T-cell (primary cell): ENCODE measurements at regions not wholly inside any gene's neighbourhood (a gene's known extent, or its start where the extent isn't known, plus 50 kb on each side); places are given as distances from the start of the nearest gene placed in this dataset.

Source experiments
- ATAC-seq, 4 experiments: fragments of 200-7000 bp in 3 of 4; fragments of 150-1000 bp in 1 of 4; cut with Tn5 transposase; replicated peaks in 1 of 4; 1 replicate in 3 of 4; 2 replicates in 1 of 4; pipeline ENCODE4 v1.10.0; 2021; ENCODE audit warnings: moderate library complexity in 3 of 4, mild to moderate bottlenecking in 2 of 4, moderate number of reproducible peaks in 1 of 4
- CTCF ChIA-PET, 2 donors: fragments of 300-600 bp; sonication (Branson Sonifier 250); formaldehyde crosslinking; loops; one replicate each; lab custom pipeline; 2022; ENCODE audit warnings: antibody characterized with exemption in 2 of 2; lab: Charles Lee
- POLR2A ChIA-PET, 2 donors: fragments of 300-600 bp; sonication (Branson Sonifier 250); formaldehyde crosslinking; loops; one replicate each; lab custom pipeline; 2022; ENCODE audit warnings: antibody characterized with exemption in 2 of 2; lab: Charles Lee
- DNase-seq, 35 experiments: peaks; one replicate each; pipeline versions ENCODE4 v3.0.0 to v3.0.0-alpha.2; 2013 to 2023
- H3K27ac ChIP-seq: one replicate; pipeline ENCODE4 v1.5.1; 2013; ENCODE audit warnings: low read length
- H3K27me3 ChIP-seq, 2 experiments: replicated peaks in 1 of 2; 1 replicate in 1 of 2; 2 replicates in 1 of 2; pipeline versions ENCODE4 v1.6.1 to v1.7.0; 2013; ENCODE audit warnings: low read length in 1 of 2, mixed read lengths in 1 of 2; ENCODE audit not compliant: control insufficient read depth in 2 of 2, insufficient read depth in 2 of 2; ENCODE audit errors: extremely low read depth in 1 of 2
- H3K36me3 ChIP-seq, 2 donors: 1 replicate in 1 of 2; 2 replicates in 1 of 2; pipeline versions ENCODE4 v1.6.1 to v1.7.0; 2013; ENCODE audit warnings: low read length in 1 of 2; ENCODE audit not compliant: control insufficient read depth in 2 of 2, insufficient read depth in 1 of 2; ENCODE audit errors: extremely low read depth in 1 of 2
- H3K4me1 ChIP-seq, 2 experiments: 1 replicate in 1 of 2; 2 replicates in 1 of 2; pipeline versions ENCODE4 v1.6.1 to v1.7.0; 2013; ENCODE audit warnings: low read length in 2 of 2, mixed read lengths in 1 of 2; ENCODE audit not compliant: insufficient read depth in 2 of 2, control insufficient read depth in 1 of 2; ENCODE audit errors: extremely low read depth in 1 of 2
- H3K4me3 ChIP-seq, 2 donors: 1 replicate in 1 of 2; 2 replicates in 1 of 2; pipeline versions ENCODE4 v1.5.1 to v1.7.0; 2013; ENCODE audit warnings: mild to moderate bottlenecking in 2 of 2, low read length in 1 of 2, moderate library complexity in 1 of 2; ENCODE audit not compliant: control insufficient read depth in 1 of 2; ENCODE audit errors: extremely low read depth in 1 of 2
- H3K9me3 ChIP-seq: 2 replicates; pipeline ENCODE4 v1.7.0; 2013
- H3K27ac Mint-ChIP-seq, 2 donors: one replicate each; pipeline ENCODE4 v1.8.0; 2020 to 2021; ENCODE audit warnings: mild to moderate bottlenecking in 2 of 2, mixed read lengths in 2 of 2
- H3K27me3 Mint-ChIP-seq, 2 donors: one replicate each; pipeline ENCODE4 v1.8.0; 2021 to 2022; ENCODE audit warnings: mixed read lengths in 2 of 2
- H3K36me3 Mint-ChIP-seq: one replicate; pipeline ENCODE4 v1.8.0; 2021; ENCODE audit warnings: mixed read lengths
- H3K4me1 Mint-ChIP-seq, 3 donors: one replicate each; pipeline ENCODE4 v1.8.0; 2020 to 2022; ENCODE audit warnings: mixed read lengths in 3 of 3, mild to moderate bottlenecking in 1 of 3
- H3K4me3 Mint-ChIP-seq, 3 donors: one replicate each; pipeline ENCODE4 v1.8.0; 2020 to 2022; ENCODE audit warnings: mild to moderate bottlenecking in 3 of 3, mixed read lengths in 3 of 3, moderate library complexity in 3 of 3
- H3K9me3 Mint-ChIP-seq, 3 donors: one replicate each; pipeline ENCODE4 v1.8.0; 2020 to 2022; ENCODE audit warnings: mixed read lengths in 3 of 3
- WGBS: methylation state at CpG from one replicate; pipeline ENCODE4 v1.1.5; 2013; ENCODE audit warnings: missing lambda C conversion rate; ENCODE audit not compliant: insufficient coverage; 5-methylcytosine and 5-hydroxymethylcytosine counted together

GRCh38 chr9:93823245-93824072 lies 131.7 kb downstream of the BARX1 start:
- CTCF ChIA-PET = no interaction called here
- H3K9me3 ChIP-seq = no peaks in the 10 kb centered on the region
- Mint-ChIP-seq H3K9me3 (no peaks in the 10 kb centered on the region), H3K27ac (no peak overlapping the region), H3K4me1 (peaks cover 10 to 15% (median 10%) of the 10 kb centered on the region in 3 donors), H3K4me3 (no peak overlapping the region), H3K27me3 (peaks cover 56 to 59% of the 10 kb centered on the region in 2 donors), H3K36me3 (no peaks in the 10 kb centered on the region)
- ATAC-seq (no peak), DNase-seq (no peak)
- POLR2A ChIA-PET = no interaction called here
- no peaks in the 10 kb centered on the region for H3K36me3 ChIP-seq
- no peak overlapping the region for H3K4me3 ChIP-seq
- 100% methylated on average over 3 of the region's 9 CpGs for WGBS
- H3K4me1 ChIP-seq = peaks cover 0 to 15% of the 10 kb centered on the region in 2 experiments
- no peak overlapping the region for H3K27ac ChIP-seq
- H3K27me3 ChIP-seq = peaks cover 0 to 71% of the 10 kb centered on the region in 2 experiments

- Mint-ChIP-seq H3K27ac (no peak overlapping the region), H3K4me3 (no peak overlapping the region), H3K36me3 (no peaks in the 10 kb centered on the region), H3K4me1 (peaks cover 10 to 13% (median 10%) of the 10 kb centered on the region in 3 donors), H3K9me3 (no peaks in the 10 kb centered on the region), H3K27me3 (peaks cover 62% of the 10 kb centered on the region in 2 donors)
- ChIA-PET POLR2A (no interaction called here), CTCF (no interaction called here)
- ATAC-seq (no peak), DNase-seq (no peak)
- H3K4me1 ChIP-seq = peaks cover 0 to 9% of the 10 kb centered on the region in 2 experiments
- H3K9me3 ChIP-seq = no peaks in the 10 kb centered on the region
- no peaks in the 10 kb centered on the region for H3K36me3 ChIP-seq
- peaks cover 0 to 59% of the 10 kb centered on the region in 2 experiments for H3K27me3 ChIP-seq
- no peak overlapping the region for H3K27ac ChIP-seq
- no peak overlapping the region for H3K4me3 ChIP-seq
- 90% methylated on average over 2 of the region's 6 CpGs for WGBS
These were observed 132.9 kb downstream of the BARX1 start for GRCh38 chr9:93822229-93822628.

DNA sequence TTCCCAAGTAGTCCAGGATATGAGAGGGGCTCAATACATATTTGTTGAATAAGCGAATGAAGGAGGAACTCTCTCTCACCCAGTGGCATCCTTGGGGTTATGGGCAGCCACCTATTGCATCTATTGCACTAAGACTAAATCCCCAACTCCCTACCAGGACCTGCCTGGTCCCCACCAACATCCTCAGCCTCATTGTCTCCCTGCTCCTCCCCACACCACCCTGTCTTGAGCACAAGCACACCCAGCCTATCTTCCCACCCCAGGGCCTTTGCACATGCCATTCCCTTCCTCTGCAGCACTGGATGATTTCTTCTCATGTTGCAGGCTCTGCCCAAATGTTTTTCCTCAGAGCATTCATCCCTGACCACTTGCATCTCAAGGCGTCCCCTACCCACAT lies 133.8 kb downstream of the BARX1 start:
- no peak overlapping the region for H3K27ac Mint-ChIP-seq
- ChIA-PET CTCF (no interaction called here), POLR2A (no interaction called here)
- H3K36me3 Mint-ChIP-seq = no peaks in the 10 kb centered on the region
- H3K27me3 Mint-ChIP-seq = peaks cover 58 to 63% of the 10 kb centered on the region in 2 donors
- Histone ChIP-seq H3K4me3 (no peak overlapping the region), H3K27me3 (peaks cover 0 to 50% of the 10 kb centered on the region in 2 experiments), H3K36me3 (no peaks in the 10 kb centered on the region), H3K27ac (no peak overlapping the region), H3K9me3 (no peaks in the 10 kb centered on the region), H3K4me1 (no peaks in the 10 kb centered on the region)
- no peak for DNase-seq
- no peak for ATAC-seq
- peaks cover 2 to 4% (median 2%) of the 10 kb centered on the region in 3 donors for H3K4me1 Mint-ChIP-seq
- no peak overlapping the region for H3K4me3 Mint-ChIP-seq
- no peaks in the 10 kb centered on the region for H3K9me3 Mint-ChIP-seq
- no CpG with 5 or more reads among the region's 2 CpGs for WGBS

DNA sequence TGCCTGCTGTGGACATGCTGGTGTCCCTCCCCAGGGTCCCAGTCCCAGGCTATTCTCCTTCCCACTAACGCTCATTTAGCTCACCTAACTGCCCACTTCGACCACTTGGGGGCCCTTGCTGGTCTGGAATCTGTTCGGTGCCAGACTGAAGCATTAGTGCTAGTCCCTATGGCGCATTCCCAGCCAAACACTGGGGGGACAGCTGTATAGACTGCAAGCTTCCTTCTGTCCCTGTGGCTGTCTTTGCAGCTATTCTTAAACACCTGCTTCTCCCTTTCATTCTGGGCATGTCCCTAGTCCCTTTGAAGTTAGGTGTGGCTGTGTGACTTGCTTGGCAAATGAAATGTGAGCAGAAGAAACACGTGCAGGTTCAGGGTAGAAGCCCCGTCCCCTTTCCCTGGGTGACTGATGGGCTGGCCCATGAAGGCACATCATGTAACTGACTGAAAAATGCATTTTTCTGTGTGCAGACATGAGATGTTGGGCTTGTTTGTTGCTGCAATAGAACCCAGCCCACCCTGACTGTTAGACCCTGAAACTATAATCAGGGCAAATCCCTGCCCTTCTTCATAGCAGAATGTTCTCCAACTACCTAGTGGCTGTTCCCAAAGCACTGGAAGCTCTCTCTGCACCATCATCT lies 134.4 kb downstream of the BARX1 start:
- ATAC-seq (no peak), DNase-seq (no peak)
- Histone ChIP-seq H3K27ac (no peak overlapping the region), H3K36me3 (no peaks in the 10 kb centered on the region), H3K9me3 (no peaks in the 10 kb centered on the region), H3K4me1 (no peaks in the 10 kb centered on the region), H3K27me3 (peaks cover 0 to 45% of the 10 kb centered on the region in 2 experiments), H3K4me3 (no peak overlapping the region)
- CTCF ChIA-PET = no interaction called here
- no peaks in the 10 kb centered on the region for H3K4me1 Mint-ChIP-seq
- no peaks in the 10 kb centered on the region for H3K9me3 Mint-ChIP-seq
- WGBS = 36% methylated on average over 4 of the region's 6 CpGs
- no peaks in the 10 kb centered on the region for H3K36me3 Mint-ChIP-seq
- peaks cover 53 to 61% of the 10 kb centered on the region in 2 donors for H3K27me3 Mint-ChIP-seq
- no peak overlapping the region for H3K4me3 Mint-ChIP-seq
- POLR2A ChIA-PET = no interaction called here
- H3K27ac Mint-ChIP-seq = no peak overlapping the region

DNA sequence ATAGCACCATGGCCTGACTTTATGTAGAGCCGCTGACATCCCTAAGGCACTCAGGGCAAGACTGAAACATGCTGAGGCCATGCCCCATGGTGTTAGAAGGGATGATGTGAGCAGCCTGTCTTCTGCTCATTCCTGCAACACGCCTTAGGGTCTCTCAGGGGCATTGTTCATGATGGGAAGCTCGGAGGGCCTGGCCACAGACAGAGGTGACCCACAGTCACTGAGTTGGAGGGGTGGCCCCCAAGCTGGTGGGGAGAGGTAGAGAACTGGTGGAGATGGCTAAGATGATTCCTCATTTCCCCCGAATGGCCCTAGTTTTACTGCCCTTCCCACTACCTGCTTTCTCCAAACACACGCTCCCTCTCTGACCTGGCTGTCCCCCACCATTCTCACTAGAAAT lies 135.2 kb downstream of the BARX1 start:
- H3K27me3 Mint-ChIP-seq = peaks cover 50 to 65% of the 10 kb centered on the region in 2 donors
- no peaks in the 10 kb centered on the region for H3K4me1 Mint-ChIP-seq
- CTCF ChIA-PET = no interaction called here
- WGBS = 78% methylated on average over 4 of the region's 5 CpGs
- peaks cover 0 to 43% of the 10 kb centered on the region in 2 experiments for H3K27me3 ChIP-seq
- H3K4me3 ChIP-seq = no peak overlapping the region
- no peaks in the 10 kb centered on the region for H3K9me3 Mint-ChIP-seq
- no peak overlapping the region for H3K4me3 Mint-ChIP-seq
- H3K4me1 ChIP-seq = no peaks in the 10 kb centered on the region
- POLR2A ChIA-PET = no interaction called here
- no peaks in the 10 kb centered on the region for H3K36me3 ChIP-seq
- H3K27ac Mint-ChIP-seq = no peak overlapping the region
- ATAC-seq (no peak), DNase-seq (no peak)
- H3K36me3 Mint-ChIP-seq = no peaks in the 10 kb centered on the region
- H3K27ac ChIP-seq = no peak overlapping the region
- no peaks in the 10 kb centered on the region for H3K9me3 ChIP-seq

- CTCF ChIA-PET = no interaction called here
- no peak for ATAC-seq
- H3K27me3 Mint-ChIP-seq = peaks cover 48 to 70% of the 10 kb centered on the region in 2 donors
These were observed 136.2 kb downstream of the BARX1 start for GRCh38 chr9:93818827-93819472.

More at GRCh38 chr9:93818827-93819472, 136.2 kb downstream of the BARX1 start:
- Mint-ChIP-seq H3K27ac (no peak overlapping the region), H3K9me3 (no peaks in the 10 kb centered on the region), H3K36me3 (no peaks in the 10 kb centered on the region), H3K4me1 (no peaks in the 10 kb centered on the region), H3K4me3 (no peak overlapping the region)
- POLR2A ChIA-PET = no interaction called here
- H3K9me3 ChIP-seq = no peaks in the 10 kb centered on the region
- H3K4me3 ChIP-seq = no peak overlapping the region
- peaks cover 0 to 37% of the 10 kb centered on the region in 2 experiments for H3K27me3 ChIP-seq
- DNase-seq = peak in 1 of 35 experiments; percentile 18
- H3K27ac ChIP-seq = no peak overlapping the region
- WGBS = 73% methylated on average over 17 of the region's 17 CpGs
- no peaks in the 10 kb centered on the region for H3K4me1 ChIP-seq
- no peaks in the 10 kb centered on the region for H3K36me3 ChIP-seq
